HFF-Myc (cell line): ENCODE measurements at regions not wholly inside any gene's neighbourhood (a gene's known extent, or its start where the extent isn't known, plus 50 kb on each side); places are given as distances from the start of the nearest gene placed in this dataset.

Experiments used
- DNase-seq: peaks from one replicate; pipeline ENCODE4 v3.0.0-alpha.2; 2011; ENCODE audit warnings: low read depth; ENCODE audit errors: extremely low read depth
- H3K4me3 ChIP-seq: replicated peaks from 2 replicates; pipeline ENCODE4 v1.5.1; 2011; ENCODE audit warnings: low read depth, mild to moderate bottlenecking, control low read depth, low read length
- CTCF ChIP-seq: IDR thresholded peaks from 2 replicates; pipeline ENCODE4 v1.5.1; 2012; ENCODE audit warnings: mild to moderate bottlenecking, low read depth, low read length, control low read depth; ENCODE audit errors: missing control alignments

GRCh38 chr9:82558346-82558745 lies 504.6 kb downstream of the RASEF start:
- no peak overlapping the region for H3K4me3 ChIP-seq
- no peak for DNase-seq
- no peak for TF ChIP-seq CTCF

- H3K4me3 ChIP-seq = no peak overlapping the region
- DNase-seq = no peak
- no peak for TF ChIP-seq CTCF
Measured at GRCh38 chr9:82558855-82559630, 503.9 kb downstream of the RASEF start.

GRCh38 chr9:82560036-82560435 lies 502.9 kb downstream of the RASEF start:
- TF ChIP-seq CTCF = no peak
- no peak for DNase-seq

GRCh38 chr9:82560457-82560904 lies 502.5 kb downstream of the RASEF start:
- TF ChIP-seq CTCF = no peak
- DNase-seq = no peak
- no peak overlapping the region for H3K4me3 ChIP-seq

More at GRCh38 chr9:82560036-82560435, 502.9 kb downstream of the RASEF start:
- H3K4me3 ChIP-seq = no peak overlapping the region

- no peak for TF ChIP-seq CTCF
- DNase-seq = no peak
Measured at GRCh38 chr9:82563094-82563493, 499.8 kb downstream of the RASEF start.

GRCh38 chr9:82563841-82564240 lies 499.1 kb downstream of the RASEF start:
- no peak for DNase-seq
- no peak for TF ChIP-seq CTCF

More at GRCh38 chr9:82563094-82563493, 499.8 kb downstream of the RASEF start:
- H3K4me3 ChIP-seq = no peak overlapping the region

More at GRCh38 chr9:82563841-82564240, 499.1 kb downstream of the RASEF start:
- H3K4me3 ChIP-seq = no peak overlapping the region
